ENCODE measurements at regions not wholly inside any gene's neighbourhood (a gene's known extent, or its start where the extent isn't known, plus 50 kb on each side); places are given as distances from the start of the nearest gene placed in this dataset.

- ChIA-PET POLR2A (no interaction called here), CTCF (no interaction called here)
- no peaks in the 10 kb centered on the region for H3K9me3 ChIP-seq (ENCODE audit: control insufficient read depth, insufficient read depth, low read depth, low read length)
- DNase-seq (ENCODE audit: low read depth, low spot score) (no peak), ATAC-seq (no peak)
- intact Hi-C loops (cut with micrococcal nuclease; ENCODE audit: unreplicated experiment): no loop called here
- TF ChIP-seq SIN3A (IDR thresholded peaks at IDR 0.05; ENCODE audit: borderline replicate concordance, insufficient read depth, low read depth, low read length): no peak
- TF ChIP-seq CTCF (IDR thresholded peaks at IDR 0.05): no peak
- TF ChIP-seq TCF7L2 (IDR thresholded peaks at IDR 0.05; ENCODE audit: low read depth, low read length): no peak
- TF ChIP-seq POLR2AphosphoS5 (IDR thresholded peaks at IDR 0.05; ENCODE audit: low read depth, low read length): no peak
- TF ChIP-seq REST (IDR thresholded peaks at IDR 0.05; ENCODE audit: insufficient read depth in 1 of 2, low read depth in 2 of 2, low read length in 1 of 2): no peak
- no peak overlapping the region for H3K27ac ChIP-seq (ENCODE audit: low read length)
- in situ Hi-C loops (cut with HindIII; ENCODE audit: low pct_unique_long_range_greater_than_20kb, low sequenced_read_pairs): no loop called here
- no peaks in the 10 kb centered on the region for H3K4me1 ChIP-seq (ENCODE audit: control insufficient read depth, insufficient read depth, low read length)
- no TSS peak for BruUV-seq (replicated peaks)
- no peak overlapping the region for H3K4me3 ChIP-seq (ENCODE audit: low read depth in 2 of 2, low read length in 2 of 2)
- H3K27me3 ChIP-seq (ENCODE audit: control insufficient read depth, insufficient read depth, low read length): peaks cover 2% of the 10 kb centered on the region; the same call in 1 of the 2 replicates
- no peaks in the 10 kb centered on the region for H3K36me3 ChIP-seq (ENCODE audit: control insufficient read depth, insufficient read depth, low read length)
These were observed 176.5 kb downstream of the RBM43 start for GRCh38 chr2:151085181-151085611.

GRCh38 chr2:151083856-151084795, 177.5 kb downstream of the RBM43 start:
- H3K27me3 ChIP-seq (ENCODE audit: control insufficient read depth, insufficient read depth, low read length): peaks cover 2% of the 10 kb centered on the region; the same call in 1 of the 2 replicates
- H3K27ac ChIP-seq (ENCODE audit: low read length): no peak overlapping the region
- POLR2A ChIA-PET: no interaction called here
- H3K4me3 ChIP-seq (ENCODE audit: low read depth in 2 of 2, low read length in 2 of 2): no peak overlapping the region
- CTCF ChIA-PET: no interaction called here
- ATAC-seq: no peak
- intact Hi-C loops (cut with micrococcal nuclease; ENCODE audit: unreplicated experiment) (no loop called here), in situ Hi-C loops (cut with HindIII; ENCODE audit: low pct_unique_long_range_greater_than_20kb, low sequenced_read_pairs) (no loop called here)
- no peaks in the 10 kb centered on the region for H3K9me3 ChIP-seq (ENCODE audit: control insufficient read depth, insufficient read depth, low read depth, low read length)
- TF ChIP-seq TCF7L2 (IDR thresholded peaks at IDR 0.05; ENCODE audit: low read depth, low read length) (no peak), SIN3A (IDR thresholded peaks at IDR 0.05; ENCODE audit: borderline replicate concordance, insufficient read depth, low read depth, low read length) (no peak), POLR2AphosphoS5 (IDR thresholded peaks at IDR 0.05; ENCODE audit: low read depth, low read length) (no peak), CTCF (IDR thresholded peaks at IDR 0.05) (no peak), REST (IDR thresholded peaks at IDR 0.05; ENCODE audit: insufficient read depth in 1 of 2, low read depth in 2 of 2, low read length in 1 of 2) (no peak)
- no TSS peak for BruUV-seq (replicated peaks)
- DNase-seq (ENCODE audit: low read depth, low spot score): no peak
- H3K36me3 ChIP-seq (ENCODE audit: control insufficient read depth, insufficient read depth, low read length): no peaks in the 10 kb centered on the region
- no peaks in the 10 kb centered on the region for H3K4me1 ChIP-seq (ENCODE audit: control insufficient read depth, insufficient read depth, low read length)
